Neural cell (in vitro differentiated cells): ENCODE measurements at regions not wholly inside any gene's neighbourhood (a gene's known extent, or its start where the extent isn't known, plus 50 kb on each side); places are given as distances from the start of the nearest gene placed in this dataset.

Experiments
- H2AFZ ChIP-seq: fragments of 200-600, 300-800 bp; sonication (generic), shearing (Covaris generic); 2 replicates; pipeline ENCODE4 v1.6.0; 2014; ENCODE audit warnings: low read depth, mild to moderate bottlenecking, antibody characterized with exemption, low read length, moderate library complexity
- H3F3A ChIP-seq: fragments of 200-600 bp; shearing (Covaris generic); 2 replicates; pipeline ENCODE4 v1.6.1; 2016; ENCODE audit warnings: mild to moderate bottlenecking, moderate library complexity, mixed read lengths, antibody characterized with exemption, low read length; ENCODE audit not compliant: insufficient read depth, poor library complexity, severe bottlenecking
- H3K27ac ChIP-seq: fragments of 200-600, 300-800 bp; sonication (generic), shearing (Covaris generic); 2 replicates; pipeline ENCODE4 v1.5.1; 2014; ENCODE audit warnings: mild to moderate bottlenecking, low read length, moderate library complexity
- H3K27me3 ChIP-seq: fragments of 300-800, 200-600 bp; sonication (generic), shearing (Covaris generic); 2 replicates; pipeline ENCODE4 v1.6.0; 2014; ENCODE audit warnings: mild to moderate bottlenecking, low read depth, low read length, moderate library complexity; ENCODE audit not compliant: insufficient read depth
- H3K36me3 ChIP-seq: fragments of 300-800, 200-600 bp; sonication (generic), shearing (Covaris generic); 2 replicates; pipeline ENCODE4 v1.5.1; 2014; ENCODE audit warnings: mild to moderate bottlenecking, antibody characterized with exemption, low read length, moderate library complexity; ENCODE audit not compliant: insufficient read depth
- H3K4me2 ChIP-seq: fragments of 300-800, 200-600 bp; sonication (generic), shearing (Covaris generic); 2 replicates; pipeline ENCODE4 v1.6.0; 2014; ENCODE audit warnings: mild to moderate bottlenecking, low read length
- H3K4me3 ChIP-seq: fragments of 300-800, 200-600 bp; sonication (generic), shearing (Covaris generic); 2 replicates; pipeline ENCODE4 v1.5.1; 2014; ENCODE audit warnings: mild to moderate bottlenecking, low read length, moderate library complexity
- H3K79me2 ChIP-seq: fragments of 200-600 bp; shearing (Covaris generic); replicated peaks from 2 replicates; pipeline ENCODE4 v1.6.0; 2014; ENCODE audit warnings: mild to moderate bottlenecking, low read length, moderate library complexity; ENCODE audit not compliant: insufficient read depth
- H3K9ac ChIP-seq: fragments of 300-800, 200-600 bp; sonication (generic), shearing (Covaris generic); 2 replicates; pipeline ENCODE4 v1.6.1; 2016; ENCODE audit warnings: mild to moderate bottlenecking, low read length, mixed read lengths
- H3K9me2 ChIP-seq: fragments of 200-600 bp; shearing (Covaris generic); 2 replicates; pipeline ENCODE4 v1.6.1; 2016; ENCODE audit warnings: mild to moderate bottlenecking, low read length, mixed read lengths; ENCODE audit not compliant: insufficient read depth
- H3K9me3 ChIP-seq: fragments of 200-600, 300-800 bp; sonication (generic), shearing (Covaris generic); 2 replicates; pipeline ENCODE4 v1.6.1; 2016; ENCODE audit warnings: mild to moderate bottlenecking, mixed run types, low read length, moderate library complexity, mixed read lengths
- H4K20me1 ChIP-seq: fragments of 200-600 bp; shearing (Covaris generic); 2 replicates; pipeline ENCODE4 v1.6.1; 2016; ENCODE audit warnings: mild to moderate bottlenecking, mixed run types; ENCODE audit not compliant: insufficient read depth
- EP300 ChIP-seq: fragments of 450-650 bp; conservative IDR thresholded peaks from 2 replicates; pipeline ENCODE4 v1.6.1; 2014; ENCODE audit warnings: antibody characterized with exemption, mild to moderate bottlenecking, moderate library complexity; ENCODE audit not compliant: poor library complexity, severe bottlenecking
- EZH2 ChIP-seq: fragments of 200-600, 300-800 bp; shearing (Covaris generic), sonication (generic); IDR thresholded peaks from 2 replicates; pipeline ENCODE4 v1.6.1; 2014; ENCODE audit warnings: antibody characterized with exemption, low read length, borderline replicate concordance, mild to moderate bottlenecking; ENCODE audit not compliant: insufficient read depth, poor library complexity, severe bottlenecking
- MXI1 ChIP-seq: fragments of 450-650 bp; conservative IDR thresholded peaks from 2 replicates; pipeline ENCODE4 v1.6.1; 2014; ENCODE audit warnings: antibody characterized with exemption, mild to moderate bottlenecking; ENCODE audit not compliant: poor library complexity, severe bottlenecking
- POLR2AphosphoS5 ChIP-seq: IDR thresholded peaks from 2 replicates; pipeline ENCODE4 v1.6.1; 2012
- RAD21 ChIP-seq: fragments of 450-650 bp; conservative IDR thresholded peaks from 2 replicates; pipeline ENCODE4 v1.6.1; 2014; ENCODE audit warnings: antibody characterized with exemption, mild to moderate bottlenecking, moderate library complexity
- SMC3 ChIP-seq: fragments of 450-650 bp; conservative IDR thresholded peaks from 2 replicates; pipeline ENCODE4 v1.6.1; 2014; ENCODE audit warnings: antibody characterized with exemption, mild to moderate bottlenecking, moderate library complexity; ENCODE audit not compliant: poor library complexity
- TAF1 ChIP-seq: IDR thresholded peaks from 2 replicates; pipeline ENCODE4 v1.6.1; 2012; ENCODE audit warnings: low read depth
- TF ChIP-seq, protein P1 (sequence below): IDR thresholded peaks from 2 replicates; pipeline ENCODE4 v1.6.1; 2012; ENCODE audit warnings: borderline replicate concordance
- TF ChIP-seq, protein P2 (sequence below): fragments of 450-650 bp; IDR thresholded peaks from 2 replicates; pipeline ENCODE4 v1.5.1; 2014; ENCODE audit warnings: antibody characterized with exemption, mild to moderate bottlenecking, moderate library complexity; ENCODE audit not compliant: poor library complexity, severe bottlenecking

DNA sequence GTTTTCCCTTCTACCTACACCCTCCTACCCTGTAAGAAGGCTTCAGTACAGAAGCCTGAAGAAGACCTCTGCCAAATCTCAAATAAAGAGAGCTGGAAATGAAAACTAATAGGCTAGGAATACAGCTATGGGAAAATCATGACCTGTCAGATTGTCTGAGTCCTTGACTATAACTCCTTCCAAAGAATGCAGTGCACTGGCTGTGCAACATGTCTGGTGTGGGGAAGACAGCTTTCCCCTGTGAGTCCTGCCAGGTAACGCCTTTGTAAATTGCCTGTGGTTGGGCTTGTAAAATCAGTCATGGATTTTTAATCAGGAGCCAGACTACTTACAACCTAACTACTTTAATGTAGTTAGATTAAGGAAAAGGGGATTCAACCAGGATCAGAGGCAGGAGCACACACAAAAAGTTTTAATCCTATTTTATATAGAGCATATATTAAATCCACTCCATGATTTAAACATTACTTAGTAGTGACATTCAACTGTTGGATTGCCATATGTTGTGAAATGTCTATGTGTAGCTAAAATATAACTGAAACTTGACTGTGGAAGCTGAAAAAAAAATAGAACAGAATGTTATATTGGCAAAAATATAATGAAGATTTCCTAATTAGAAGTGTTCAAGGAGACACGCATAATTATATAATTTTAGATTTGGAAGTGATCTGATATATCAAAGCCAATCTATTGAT lies 1667.8 kb downstream of the KCNT2 start:
- Histone ChIP-seq H3K27me3 (no peaks in the 10 kb centered on the region), H3K27ac (no peak overlapping the region), H3K36me3 (no peaks in the 10 kb centered on the region), H3K9ac (no peak overlapping the region), H3K4me3 (no peak overlapping the region), H3K79me2 (no peaks in the 10 kb centered on the region), H2AFZ (no peak overlapping the region), H3F3A (no peaks in the 10 kb centered on the region), H3K9me2 (no peaks in the 10 kb centered on the region), H3K4me2 (no peak overlapping the region), H3K9me3 (no peaks in the 10 kb centered on the region), H4K20me1 (no peaks in the 10 kb centered on the region)
- TF ChIP-seq RAD21 (no peak), TAF1 (no peak), POLR2AphosphoS5 (no peak), SMC3 (no peak), MXI1 (no peak), EZH2 (no peak), EP300 (no peak)
- TF ChIP-seq, protein P1, sequence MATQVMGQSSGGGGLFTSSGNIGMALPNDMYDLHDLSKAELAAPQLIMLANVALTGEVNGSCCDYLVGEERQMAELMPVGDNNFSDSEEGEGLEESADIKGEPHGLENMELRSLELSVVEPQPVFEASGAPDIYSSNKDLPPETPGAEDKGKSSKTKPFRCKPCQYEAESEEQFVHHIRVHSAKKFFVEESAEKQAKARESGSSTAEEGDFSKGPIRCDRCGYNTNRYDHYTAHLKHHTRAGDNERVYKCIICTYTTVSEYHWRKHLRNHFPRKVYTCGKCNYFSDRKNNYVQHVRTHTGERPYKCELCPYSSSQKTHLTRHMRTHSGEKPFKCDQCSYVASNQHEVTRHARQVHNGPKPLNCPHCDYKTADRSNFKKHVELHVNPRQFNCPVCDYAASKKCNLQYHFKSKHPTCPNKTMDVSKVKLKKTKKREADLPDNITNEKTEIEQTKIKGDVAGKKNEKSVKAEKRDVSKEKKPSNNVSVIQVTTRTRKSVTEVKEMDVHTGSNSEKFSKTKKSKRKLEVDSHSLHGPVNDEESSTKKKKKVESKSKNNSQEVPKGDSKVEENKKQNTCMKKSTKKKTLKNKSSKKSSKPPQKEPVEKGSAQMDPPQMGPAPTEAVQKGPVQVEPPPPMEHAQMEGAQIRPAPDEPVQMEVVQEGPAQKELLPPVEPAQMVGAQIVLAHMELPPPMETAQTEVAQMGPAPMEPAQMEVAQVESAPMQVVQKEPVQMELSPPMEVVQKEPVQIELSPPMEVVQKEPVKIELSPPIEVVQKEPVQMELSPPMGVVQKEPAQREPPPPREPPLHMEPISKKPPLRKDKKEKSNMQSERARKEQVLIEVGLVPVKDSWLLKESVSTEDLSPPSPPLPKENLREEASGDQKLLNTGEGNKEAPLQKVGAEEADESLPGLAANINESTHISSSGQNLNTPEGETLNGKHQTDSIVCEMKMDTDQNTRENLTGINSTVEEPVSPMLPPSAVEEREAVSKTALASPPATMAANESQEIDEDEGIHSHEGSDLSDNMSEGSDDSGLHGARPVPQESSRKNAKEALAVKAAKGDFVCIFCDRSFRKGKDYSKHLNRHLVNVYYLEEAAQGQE, result no peak
- TF ChIP-seq, protein P2, sequence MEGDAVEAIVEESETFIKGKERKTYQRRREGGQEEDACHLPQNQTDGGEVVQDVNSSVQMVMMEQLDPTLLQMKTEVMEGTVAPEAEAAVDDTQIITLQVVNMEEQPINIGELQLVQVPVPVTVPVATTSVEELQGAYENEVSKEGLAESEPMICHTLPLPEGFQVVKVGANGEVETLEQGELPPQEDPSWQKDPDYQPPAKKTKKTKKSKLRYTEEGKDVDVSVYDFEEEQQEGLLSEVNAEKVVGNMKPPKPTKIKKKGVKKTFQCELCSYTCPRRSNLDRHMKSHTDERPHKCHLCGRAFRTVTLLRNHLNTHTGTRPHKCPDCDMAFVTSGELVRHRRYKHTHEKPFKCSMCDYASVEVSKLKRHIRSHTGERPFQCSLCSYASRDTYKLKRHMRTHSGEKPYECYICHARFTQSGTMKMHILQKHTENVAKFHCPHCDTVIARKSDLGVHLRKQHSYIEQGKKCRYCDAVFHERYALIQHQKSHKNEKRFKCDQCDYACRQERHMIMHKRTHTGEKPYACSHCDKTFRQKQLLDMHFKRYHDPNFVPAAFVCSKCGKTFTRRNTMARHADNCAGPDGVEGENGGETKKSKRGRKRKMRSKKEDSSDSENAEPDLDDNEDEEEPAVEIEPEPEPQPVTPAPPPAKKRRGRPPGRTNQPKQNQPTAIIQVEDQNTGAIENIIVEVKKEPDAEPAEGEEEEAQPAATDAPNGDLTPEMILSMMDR, result no peak

DNA sequence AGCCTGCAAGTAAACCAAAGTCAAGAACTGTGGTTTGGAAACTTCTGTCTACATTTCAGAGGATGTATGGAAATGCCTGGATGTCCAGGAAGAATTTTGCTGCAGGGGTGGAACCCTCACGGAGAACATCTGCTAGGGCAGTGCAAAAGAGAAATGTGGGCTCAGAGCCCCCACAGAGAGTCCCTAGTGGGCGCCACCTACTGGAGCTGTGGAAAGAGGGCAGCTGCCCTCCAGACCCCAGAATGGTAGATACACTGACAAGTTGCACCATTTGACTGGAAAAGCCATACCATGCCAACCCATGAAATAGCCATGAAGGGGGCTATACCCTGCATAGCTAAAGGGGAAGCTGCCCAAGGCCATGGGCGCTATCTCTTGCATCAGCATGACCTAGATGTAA lies 1672.4 kb downstream of the KCNT2 start:
- Histone ChIP-seq H3K9ac (no peak overlapping the region), H3K4me3 (no peak overlapping the region), H3F3A (no peaks in the 10 kb centered on the region), H3K27ac (no peak overlapping the region), H4K20me1 (no peaks in the 10 kb centered on the region), H3K9me2 (no peaks in the 10 kb centered on the region), H3K27me3 (no peaks in the 10 kb centered on the region), H3K79me2 (no peaks in the 10 kb centered on the region), H3K4me2 (no peak overlapping the region), H2AFZ (no peak overlapping the region), H3K36me3 (no peaks in the 10 kb centered on the region), H3K9me3 (no peaks in the 10 kb centered on the region)
- TF ChIP-seq TAF1, result no peak
- TF ChIP-seq EP300, result no peak
- TF ChIP-seq, protein P1, result no peak
- TF ChIP-seq, protein P2, result no peak
- no peak for TF ChIP-seq POLR2AphosphoS5
- no peak for TF ChIP-seq EZH2
- no peak for TF ChIP-seq MXI1
- TF ChIP-seq RAD21, result no peak
- TF ChIP-seq SMC3, result no peak
